ENCODE measurements at regions not wholly inside any gene's neighbourhood (a gene's known extent, or its start where the extent isn't known, plus 50 kb on each side); places are given as distances from the start of the nearest gene placed in this dataset.

DNA sequence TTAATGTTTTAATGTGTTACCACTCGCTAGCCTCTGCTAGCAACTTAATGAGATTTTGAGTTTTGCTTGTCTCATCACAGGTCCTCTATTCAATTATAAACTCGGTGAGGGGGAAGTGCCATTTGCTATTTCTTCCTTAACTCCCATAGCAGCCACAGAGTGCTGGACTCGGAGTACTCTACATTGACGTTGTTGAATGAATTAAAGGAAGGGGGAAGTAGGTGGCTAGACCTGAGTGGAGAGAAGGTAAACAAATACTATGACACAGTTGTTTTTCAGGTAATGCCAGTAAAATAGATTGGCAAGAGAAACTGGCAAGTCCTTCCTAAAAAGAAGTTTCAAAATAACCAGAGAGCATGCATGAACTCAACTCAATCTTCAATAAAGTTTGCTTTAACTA is 339.3 kb downstream of the HRH4 start:
- Mint-ChIP-seq H3K27me3 (peaks cover 14 to 16% of the 10 kb centered on the region in 2 donors), H3K9me3 (no peaks in the 10 kb centered on the region), H3K4me3 (no peak overlapping the region), H3K4me1 (no peaks in the 10 kb centered on the region), H3K36me3 (no peaks in the 10 kb centered on the region), H3K27ac (no peak overlapping the region)
- DNase-seq (no peak), ATAC-seq (replicated peaks) (no peak)

DNA sequence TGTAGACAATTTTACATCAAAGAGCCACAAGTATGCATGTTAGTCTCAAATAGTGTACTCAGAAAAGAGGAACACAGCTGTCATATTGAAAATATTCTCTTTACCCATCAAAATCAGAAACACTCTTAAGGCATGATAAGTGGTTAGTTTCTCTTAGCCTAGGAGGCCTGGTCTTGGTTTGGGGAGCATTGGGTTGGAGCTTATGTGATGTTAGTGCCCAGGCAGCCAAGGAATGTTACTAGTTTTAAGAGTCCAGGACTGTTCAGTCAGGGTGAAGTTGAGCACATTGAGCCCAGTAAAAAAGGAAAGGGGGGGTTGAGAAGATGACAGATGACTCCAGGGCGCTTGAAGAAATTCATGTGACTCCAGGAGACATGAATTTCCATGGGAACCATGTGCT is 340.6 kb downstream of the HRH4 start:
- H3K27me3 Mint-ChIP-seq, result peaks cover 12 to 14% of the 10 kb centered on the region in 2 donors
- no peaks in the 10 kb centered on the region for H3K9me3 Mint-ChIP-seq
- DNase-seq (no peak), ATAC-seq (replicated peaks) (no peak)
- no peaks in the 10 kb centered on the region for H3K36me3 Mint-ChIP-seq
- no peak overlapping the region for H3K4me3 Mint-ChIP-seq
- H3K27ac Mint-ChIP-seq, result no peak overlapping the region
- no peaks in the 10 kb centered on the region for H3K4me1 Mint-ChIP-seq

DNA sequence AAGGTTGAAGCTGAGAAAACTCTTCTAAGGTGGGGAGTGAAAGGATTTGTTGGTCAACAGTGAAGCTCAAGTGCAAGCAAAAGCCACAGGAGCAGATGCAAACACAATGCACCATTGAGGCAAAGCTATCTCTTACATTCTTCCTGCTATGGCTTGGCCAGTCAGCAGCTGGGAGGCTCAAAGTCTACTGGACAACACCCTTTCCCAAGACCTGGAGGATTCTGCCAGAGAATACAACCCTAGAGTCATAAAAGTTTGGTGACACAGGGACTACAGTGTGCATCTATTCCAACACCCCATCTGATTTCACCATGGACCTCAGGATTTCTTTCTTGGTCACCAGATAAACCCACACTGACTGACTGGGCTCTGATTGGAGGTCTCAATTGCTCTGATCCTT is 342.0 kb downstream of the HRH4 start:
- no peak for ATAC-seq (replicated peaks)
- H3K27ac Mint-ChIP-seq, result no peak overlapping the region
- no peak overlapping the region for H3K4me3 Mint-ChIP-seq
- DNase-seq, result no peak
- no peaks in the 10 kb centered on the region for H3K36me3 Mint-ChIP-seq
- no peaks in the 10 kb centered on the region for H3K4me1 Mint-ChIP-seq
- peaks cover 12 to 14% of the 10 kb centered on the region in 2 donors for H3K27me3 Mint-ChIP-seq
- H3K9me3 Mint-ChIP-seq, result peaks cover 0 to 2% of the 10 kb centered on the region in 2 donors

DNA sequence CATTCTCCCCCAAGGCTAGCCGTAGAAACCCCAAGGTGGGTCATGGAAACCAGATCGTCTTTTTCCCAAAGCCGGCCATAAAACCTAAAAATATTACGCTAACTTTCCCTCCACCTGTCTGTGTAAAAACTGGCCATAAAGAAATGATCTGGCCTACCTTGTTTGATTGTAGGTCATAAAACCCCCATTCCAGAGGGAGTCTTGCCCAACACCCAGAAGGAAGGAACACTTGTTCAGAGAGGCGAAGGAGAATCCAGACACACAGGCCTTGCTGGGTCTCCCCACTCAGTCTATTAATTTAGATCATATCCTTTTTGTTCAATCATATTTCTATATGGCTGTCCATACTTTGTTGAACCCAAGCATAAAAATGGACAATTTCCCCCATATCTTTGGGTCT is 344.7 kb downstream of the HRH4 start:
- Mint-ChIP-seq H3K27ac (no peak overlapping the region), H3K9me3 (peaks cover 5 to 7% of the 10 kb centered on the region in 2 donors)

DNA sequence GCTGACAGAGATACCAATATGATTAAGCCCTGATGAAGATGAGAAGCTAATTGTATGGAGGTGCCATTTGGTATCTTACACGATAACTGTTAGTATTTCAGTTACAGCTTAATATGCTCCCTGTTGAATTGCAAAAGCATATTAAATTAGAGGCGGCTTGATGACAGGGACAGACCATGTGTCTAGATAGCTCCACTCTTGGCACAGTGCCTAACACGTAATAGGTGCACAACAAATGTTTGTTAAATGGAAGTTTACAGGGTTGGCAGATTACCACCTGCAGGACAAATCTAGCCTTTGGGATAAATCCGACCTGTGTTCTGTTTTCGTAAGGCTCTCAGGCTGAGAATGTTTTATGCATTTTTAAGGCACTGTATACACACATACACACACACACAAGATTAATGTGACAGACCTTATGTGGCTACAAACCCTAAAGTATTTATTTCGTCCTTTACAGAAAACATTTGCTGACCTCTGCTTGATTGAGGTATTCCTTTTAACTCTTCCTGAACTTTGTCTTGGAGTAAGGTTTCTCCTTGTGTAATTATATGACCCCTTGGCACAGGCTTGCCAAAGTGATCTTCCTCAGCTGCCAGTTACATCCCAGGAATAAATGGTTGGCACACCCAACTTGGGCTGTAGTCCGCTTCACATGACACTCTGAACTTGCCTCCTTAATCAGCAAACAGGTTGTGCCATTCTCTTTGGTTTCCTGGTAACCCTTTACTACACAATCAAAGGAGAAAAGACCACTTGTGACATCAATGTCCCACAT is 348.9 kb downstream of the HRH4 start:
- DNase-seq, result no peak
- peaks cover 5 to 11% of the 10 kb centered on the region in 2 donors for H3K9me3 Mint-ChIP-seq

More for the DNA sequence above, 344.7 kb downstream of the HRH4 start:
- H3K36me3 Mint-ChIP-seq, result no peaks in the 10 kb centered on the region
- no peaks in the 10 kb centered on the region for H3K4me1 Mint-ChIP-seq
- DNase-seq (no peak), ATAC-seq (replicated peaks) (no peak)
- H3K4me3 Mint-ChIP-seq, result no peak overlapping the region
- peaks cover 5 to 7% of the 10 kb centered on the region in 2 donors for H3K27me3 Mint-ChIP-seq

DNA sequence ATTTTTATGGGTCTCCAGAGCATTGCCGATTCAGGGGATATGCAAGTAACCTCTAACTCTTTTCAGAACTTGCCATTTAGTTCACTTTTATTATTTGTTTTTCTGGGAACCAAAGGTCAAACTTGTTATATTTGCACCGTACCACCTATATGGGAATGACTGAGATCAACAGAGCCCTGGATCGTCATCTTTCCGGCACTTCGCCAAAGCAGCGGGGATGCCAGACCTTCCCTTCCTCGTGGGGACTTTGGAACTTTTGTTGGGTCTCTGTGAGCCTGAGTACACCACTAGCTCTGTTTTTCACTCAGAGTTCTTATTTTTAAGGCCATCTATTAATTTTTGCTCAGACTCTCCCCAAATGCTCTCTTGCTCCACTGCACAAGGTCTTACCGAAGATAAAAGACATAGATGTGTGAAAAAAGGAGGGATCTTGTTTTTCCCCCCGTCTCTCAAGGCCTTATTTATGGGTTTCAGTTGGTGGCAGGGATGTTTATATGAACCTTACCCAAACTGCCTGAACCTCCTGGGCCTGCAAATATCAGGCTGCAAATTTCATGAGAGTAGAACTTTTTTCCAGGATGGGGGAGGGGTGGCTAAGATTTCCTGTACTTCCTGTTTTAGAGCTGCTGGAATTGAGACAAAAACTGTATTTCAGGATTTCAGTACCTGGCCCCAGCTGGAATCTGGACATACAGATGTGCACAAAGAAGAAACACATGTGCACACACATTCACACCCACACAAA is 350.3 kb downstream of the HRH4 start:
- Mint-ChIP-seq H3K36me3 (no peaks in the 10 kb centered on the region), H3K4me3 (no peak overlapping the region), H3K9me3 (peaks cover 5 to 11% of the 10 kb centered on the region in 2 donors), H3K27ac (no peak overlapping the region), H3K4me1 (no peaks in the 10 kb centered on the region), H3K27me3 (no peaks in the 10 kb centered on the region)
- ATAC-seq (replicated peaks), result no peak
- DNase-seq, result no peak

More for the DNA sequence above, 348.9 kb downstream of the HRH4 start:
- no peaks in the 10 kb centered on the region for H3K36me3 Mint-ChIP-seq
- peaks cover 0 to 2% of the 10 kb centered on the region in 2 donors for H3K27me3 Mint-ChIP-seq
- H3K27ac Mint-ChIP-seq, result no peak overlapping the region
- H3K4me3 Mint-ChIP-seq, result no peak overlapping the region
- no peak for ATAC-seq (replicated peaks)
- H3K4me1 Mint-ChIP-seq, result no peaks in the 10 kb centered on the region

DNA sequence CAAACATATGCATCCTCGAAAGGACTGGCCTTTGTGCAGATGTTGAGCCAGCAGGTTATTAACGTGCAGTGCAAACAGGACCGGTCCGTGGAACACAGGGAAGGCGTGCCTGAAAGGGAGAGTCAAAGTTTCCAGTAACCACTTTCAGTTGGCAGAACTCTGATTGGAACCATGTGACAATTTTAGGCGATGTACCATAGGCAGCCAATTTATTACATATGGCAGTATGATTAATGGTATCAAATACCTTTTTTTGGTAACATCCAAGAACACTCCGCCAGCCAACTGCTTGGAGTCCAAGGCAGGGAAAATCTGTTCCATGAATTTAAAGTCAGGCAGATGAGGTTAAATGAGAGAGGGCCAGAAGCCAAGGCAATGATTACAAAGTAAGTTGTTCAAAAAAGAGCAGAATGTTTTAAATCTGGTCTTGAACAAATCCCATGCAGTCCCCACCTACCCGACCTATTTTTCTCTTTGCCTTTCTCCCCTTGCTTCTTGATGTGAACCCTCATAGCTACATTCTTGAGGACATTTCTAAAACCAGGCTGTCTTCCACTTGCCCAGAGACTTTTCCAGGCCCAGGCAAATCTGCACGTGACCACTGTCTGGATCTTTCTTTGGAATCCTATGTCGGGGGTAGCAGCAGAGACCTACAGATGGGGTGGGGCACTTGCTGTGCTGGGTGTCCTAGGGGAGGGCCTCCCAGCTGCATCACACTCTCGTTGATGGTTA is 351.7 kb downstream of the HRH4 start:
- peaks cover 4 to 11% of the 10 kb centered on the region in 2 donors for H3K9me3 Mint-ChIP-seq
- ATAC-seq (replicated peaks), result no peak

DNA sequence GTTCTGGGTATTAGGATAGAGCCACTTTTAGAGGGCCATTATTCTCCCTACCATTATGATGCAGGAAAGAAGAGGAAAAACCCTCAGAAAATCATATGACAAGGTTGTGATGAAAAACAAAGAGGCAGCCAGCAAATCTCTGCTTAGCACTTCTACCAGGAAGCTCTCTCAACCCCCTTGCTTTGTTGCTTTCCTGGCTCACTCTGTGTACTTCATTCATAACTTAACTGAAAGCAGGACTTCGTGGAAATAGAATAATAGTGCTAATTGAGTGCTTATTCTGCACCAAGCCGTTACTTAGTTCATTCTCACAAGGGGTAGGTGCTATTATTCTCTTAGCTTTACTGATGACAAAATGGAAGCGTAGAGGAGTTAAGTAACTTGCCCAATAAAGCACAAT is 354.1 kb downstream of the HRH4 start:
- H3K27ac Mint-ChIP-seq, result no peak overlapping the region
- ATAC-seq (replicated peaks), result no peak
- no peak for DNase-seq
- peaks cover 0 to 4% of the 10 kb centered on the region in 2 donors for H3K9me3 Mint-ChIP-seq
- no peaks in the 10 kb centered on the region for H3K36me3 Mint-ChIP-seq
- no peaks in the 10 kb centered on the region for H3K4me1 Mint-ChIP-seq
- peaks cover 0 to 1% of the 10 kb centered on the region in 2 donors for H3K27me3 Mint-ChIP-seq
- H3K4me3 Mint-ChIP-seq, result no peak overlapping the region

More for the DNA sequence above, 351.7 kb downstream of the HRH4 start:
- DNase-seq, result no peak
- Mint-ChIP-seq H3K27me3 (no peaks in the 10 kb centered on the region), H3K36me3 (no peaks in the 10 kb centered on the region), H3K4me3 (no peak overlapping the region), H3K27ac (no peak overlapping the region), H3K4me1 (no peaks in the 10 kb centered on the region)

DNA sequence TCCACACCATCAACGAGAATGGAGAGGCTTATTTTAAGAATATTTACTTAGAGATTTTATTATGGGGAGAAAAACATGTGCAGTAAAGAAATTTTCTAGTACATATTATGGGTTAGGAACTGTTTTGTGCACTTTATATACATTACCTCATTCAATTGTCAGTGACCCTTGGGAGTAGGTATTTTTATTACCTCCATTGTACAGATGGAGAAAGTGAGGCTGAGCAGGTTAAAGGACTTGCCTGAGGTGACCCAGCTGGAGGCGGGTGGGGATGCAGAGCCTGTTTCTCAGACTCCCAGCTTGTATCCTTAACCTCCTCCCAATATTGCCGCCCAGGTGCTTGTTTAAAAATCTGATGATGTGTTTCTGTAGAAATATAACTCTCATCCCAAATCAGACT is 356.7 kb downstream of the HRH4 start:
- no peak overlapping the region for H3K4me3 Mint-ChIP-seq
- no peaks in the 10 kb centered on the region for H3K36me3 Mint-ChIP-seq
- DNase-seq, result no peak
- H3K27me3 Mint-ChIP-seq, result peaks cover 0 to 4% of the 10 kb centered on the region in 2 donors
- no peak for ATAC-seq (replicated peaks)
- H3K27ac Mint-ChIP-seq, result no peak overlapping the region
- H3K9me3 Mint-ChIP-seq, result peaks cover under 1 to 4% of the 10 kb centered on the region in 2 donors
- H3K4me1 Mint-ChIP-seq, result no peaks in the 10 kb centered on the region

DNA sequence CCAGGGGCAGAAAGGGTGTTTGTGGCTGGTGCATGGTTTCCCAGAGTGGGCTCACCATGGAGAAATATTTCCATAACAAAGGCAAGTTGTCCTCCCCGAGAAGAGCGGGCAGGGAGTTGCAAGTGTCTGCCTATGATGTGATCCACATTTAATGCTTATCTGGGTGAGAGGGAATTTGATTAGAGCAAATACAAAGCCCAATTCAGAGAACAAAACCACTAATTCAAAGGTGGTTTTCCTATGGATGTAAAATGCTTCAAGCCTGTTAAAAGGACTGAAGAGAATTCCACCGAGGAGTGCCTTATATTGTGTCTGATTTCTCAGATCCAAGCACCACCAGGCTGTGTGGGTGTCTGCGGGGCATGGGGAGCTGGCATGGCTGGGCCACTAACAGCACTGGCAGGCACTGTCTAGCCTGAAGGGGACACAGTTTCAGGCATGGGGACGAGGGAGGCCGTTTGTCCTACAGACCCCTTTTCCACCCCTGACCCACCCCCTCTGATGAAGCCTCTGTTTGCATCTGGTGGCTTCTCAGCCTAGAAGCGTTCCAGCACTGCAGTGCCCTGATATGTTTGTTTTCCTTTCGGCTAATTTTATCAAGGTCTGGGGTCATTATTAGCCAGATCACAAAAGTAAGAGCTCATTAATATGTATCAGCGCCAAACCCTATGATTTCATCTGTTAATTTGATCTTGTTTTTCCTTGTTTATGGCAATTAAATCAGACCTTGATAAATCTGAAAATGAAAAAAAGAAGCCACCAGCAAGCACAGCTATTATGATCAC is 357.3 kb downstream of the HRH4 start:
- ATAC-seq (replicated peaks), result no peak
- Mint-ChIP-seq H3K27ac (no peak overlapping the region), H3K36me3 (no peaks in the 10 kb centered on the region), H3K4me3 (no peak overlapping the region), H3K4me1 (no peaks in the 10 kb centered on the region), H3K27me3 (peaks cover 0 to 4% of the 10 kb centered on the region in 2 donors), H3K9me3 (peaks cover 2 to 4% of the 10 kb centered on the region in 2 donors)
- DNase-seq, result no peak

DNA sequence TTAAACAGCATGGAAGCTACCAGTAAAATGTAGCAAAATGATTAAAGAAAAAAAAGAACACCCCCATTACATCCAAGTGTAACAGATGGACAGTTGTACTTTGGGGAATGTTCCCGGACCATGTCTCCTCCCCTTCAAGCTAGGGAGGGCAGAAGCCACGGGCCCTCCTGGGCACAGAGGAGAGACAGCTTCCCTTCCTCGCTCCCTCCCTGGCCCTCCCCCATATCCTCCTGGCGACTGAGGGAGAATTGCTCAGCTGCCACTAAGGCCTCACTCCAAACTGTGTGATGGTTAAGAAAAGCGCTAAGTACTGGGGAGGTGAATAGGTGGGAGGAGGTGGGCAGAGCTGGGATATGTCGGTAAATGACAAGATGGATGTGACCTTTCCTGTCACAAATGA is 358.0 kb downstream of the HRH4 start:
- H3K27ac Mint-ChIP-seq, result no peak overlapping the region
- H3K4me1 Mint-ChIP-seq, result no peaks in the 10 kb centered on the region
- peaks cover 0 to 4% of the 10 kb centered on the region in 2 donors for H3K27me3 Mint-ChIP-seq
- DNase-seq (no peak), ATAC-seq (replicated peaks) (no peak)
- no peaks in the 10 kb centered on the region for H3K36me3 Mint-ChIP-seq
- H3K4me3 Mint-ChIP-seq, result no peak overlapping the region
- H3K9me3 Mint-ChIP-seq, result peaks cover 2 to 4% of the 10 kb centered on the region in 2 donors

DNA sequence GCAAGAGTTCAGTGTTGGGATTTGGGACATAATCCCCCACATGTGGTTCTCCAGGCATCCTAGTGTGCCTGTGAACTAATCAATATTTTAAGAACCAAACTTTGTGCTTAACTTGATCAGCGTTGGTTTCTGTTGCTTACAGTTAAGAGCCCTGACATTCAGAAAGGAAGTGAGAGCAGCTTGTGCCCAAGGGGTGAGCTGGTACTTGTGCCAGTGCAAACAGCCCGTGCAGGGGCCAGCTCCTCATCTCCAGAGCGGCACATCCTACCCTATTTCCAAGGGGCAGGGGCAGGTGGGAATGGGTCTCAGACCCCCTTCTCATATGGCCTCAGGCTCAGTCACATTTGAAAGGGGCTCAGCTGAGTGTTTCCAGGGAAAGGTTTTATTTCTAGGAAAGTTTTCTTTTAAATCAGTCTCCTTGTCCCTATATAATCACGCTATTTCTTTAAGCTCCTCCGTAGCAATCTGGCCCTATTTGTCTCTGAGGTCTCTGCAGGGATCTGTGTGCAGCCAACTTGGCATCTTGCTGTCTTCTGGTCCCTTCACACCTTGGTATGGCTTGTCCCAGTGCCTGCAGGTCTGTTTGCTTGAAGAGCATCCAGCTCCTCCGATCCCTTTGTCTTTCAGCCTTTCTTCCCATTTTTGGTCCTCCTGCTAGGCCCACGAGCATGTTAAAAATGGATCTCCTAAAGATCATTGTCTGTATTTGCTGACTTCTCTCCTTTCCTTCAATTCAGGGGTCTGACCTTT is 358.9 kb downstream of the HRH4 start:
- no peaks in the 10 kb centered on the region for H3K4me1 Mint-ChIP-seq

DNA sequence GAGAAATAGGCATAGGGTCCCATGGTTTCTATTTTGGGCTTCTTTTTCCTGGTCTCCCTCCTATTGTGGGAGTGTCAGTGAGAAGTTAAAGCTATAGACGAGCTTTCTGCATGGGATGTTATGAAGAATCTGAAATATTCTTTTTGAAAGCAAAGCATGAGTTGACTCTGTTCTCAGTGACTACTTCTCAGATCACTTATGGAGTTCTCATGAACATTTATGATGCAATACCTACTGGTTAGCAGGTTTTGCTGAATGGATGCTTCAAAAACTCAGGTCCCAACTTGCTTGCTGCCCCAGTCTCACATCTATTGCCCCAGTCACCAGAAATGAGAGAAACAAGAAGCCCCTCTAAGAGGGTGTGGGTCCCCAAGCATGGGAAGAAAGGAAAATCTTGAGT is 365.0 kb downstream of the HRH4 start:
- no peaks in the 10 kb centered on the region for H3K36me3 Mint-ChIP-seq
- H3K4me1 Mint-ChIP-seq, result no peaks in the 10 kb centered on the region
- H3K27me3 Mint-ChIP-seq, result peaks cover 7 to 13% of the 10 kb centered on the region in 2 donors
- ATAC-seq (replicated peaks) (no peak), DNase-seq (no peak)
- no peak overlapping the region for H3K27ac Mint-ChIP-seq
- H3K9me3 Mint-ChIP-seq, result peaks cover 0 to 2% of the 10 kb centered on the region in 2 donors
- no peak overlapping the region for H3K4me3 Mint-ChIP-seq

More for the DNA sequence above, 358.9 kb downstream of the HRH4 start:
- Mint-ChIP-seq H3K4me3 (no peak overlapping the region), H3K36me3 (no peaks in the 10 kb centered on the region), H3K9me3 (peaks cover under 1 to 2% of the 10 kb centered on the region in 2 donors), H3K27me3 (peaks cover 0 to 4% of the 10 kb centered on the region in 2 donors), H3K27ac (no peak overlapping the region)
- no peak for ATAC-seq (replicated peaks)
- DNase-seq, result no peak
